ENCODE measurements at regions not wholly inside any gene's neighbourhood (a gene's known extent, or its start where the extent isn't known, plus 50 kb on each side); places are given as distances from the start of the nearest gene placed in this dataset.
"Not testable (repeated sequence)": the region's sequence is repeated elsewhere in the genome, so short reads cannot be mapped to it uniquely, and the experiment has no call there.

GRCh38 chr7:50856231-50856630 is 73.5 kb upstream of the GRB10 start:
- no peak for DNase-seq (ENCODE audit: low spot score)

GRCh38 chr7:50855526-50855925 is 72.8 kb upstream of the GRB10 start:
- no peak for DNase-seq (ENCODE audit: low spot score)

GRCh38 chr7:50854831-50855230 is 72.1 kb upstream of the GRB10 start:
- no peak for DNase-seq (ENCODE audit: low spot score)

GRCh38 chr7:50854247-50854646 is 71.6 kb upstream of the GRB10 start:
- no peak for DNase-seq (ENCODE audit: low spot score)

GRCh38 chr7:50853311-50853710 is 70.6 kb upstream of the GRB10 start:
- DNase-seq (ENCODE audit: low spot score), result no peak

- DNase-seq (ENCODE audit: low spot score), result no peak
Measured at GRCh38 chr7:50852901-50853300, 70.2 kb upstream of the GRB10 start.

GRCh38 chr7:50851891-50852290 is 69.2 kb upstream of the GRB10 start:
- no peak for DNase-seq (ENCODE audit: low spot score)

- no peak for DNase-seq (ENCODE audit: low spot score)
Measured at GRCh38 chr7:50851451-50851850, 68.8 kb upstream of the GRB10 start.

GRCh38 chr7:50849991-50850390 is 67.3 kb upstream of the GRB10 start:
- no peak for DNase-seq (ENCODE audit: low spot score)

- DNase-seq (ENCODE audit: low spot score), result no peak
Measured at GRCh38 chr7:50848203-50848602, 65.5 kb upstream of the GRB10 start.

- DNase-seq (ENCODE audit: low spot score), result not testable (repeated sequence)
Measured at GRCh38 chr7:50844861-50845260, 62.2 kb upstream of the GRB10 start.

GRCh38 chr7:50842041-50842440 is 59.3 kb upstream of the GRB10 start:
- DNase-seq (ENCODE audit: low spot score), result no peak

GRCh38 chr7:50838675-50839377 is 56.1 kb upstream of the GRB10 start:
- DNase-seq (ENCODE audit: low spot score), result no peak

- no peak for DNase-seq (ENCODE audit: low spot score)
Measured at GRCh38 chr7:50837965-50838364, 55.3 kb upstream of the GRB10 start.

- no peak for DNase-seq (ENCODE audit: low spot score)
Measured at GRCh38 chr7:50836646-50837045, 54.0 kb upstream of the GRB10 start.

- no peak for DNase-seq (ENCODE audit: low spot score)
Measured at GRCh38 chr7:50835156-50835555, 52.5 kb upstream of the GRB10 start.

- no peak for DNase-seq (ENCODE audit: low spot score)
Measured at GRCh38 chr7:50834679-50835078, 52.0 kb upstream of the GRB10 start.

- DNase-seq (ENCODE audit: low spot score), result no peak
Measured at GRCh38 chr7:50834031-50834535, 51.4 kb upstream of the GRB10 start.

- DNase-seq (ENCODE audit: low spot score), result no peak
Measured at GRCh38 chr7:50832744-50833143, 50.0 kb upstream of the GRB10 start.
